H1 (cell line): ENCODE measurements at regions not wholly inside any gene's neighbourhood (a gene's known extent, or its start where the extent isn't known, plus 50 kb on each side); places are given as distances from the start of the nearest gene placed in this dataset.

ENCODE experiments used
- ASH2L ChIP-seq: fragments of 200-600, 300-600 bp; sonication (generic); IDR thresholded peaks from one replicate; pipeline ENCODE4 v1.7.1; 2017; ENCODE audit warnings: low read length
- CBX8 ChIP-seq: fragments of 300-800, 300-1000 bp; sonication (generic); IDR thresholded peaks from 2 replicates; pipeline ENCODE4 v1.7.1; 2016; ENCODE audit warnings: low read depth, low read length, borderline replicate concordance
- EP300 ChIP-seq, 2 experiments: IDR thresholded peaks; 1 replicate in 1 of 2; 2 replicates in 1 of 2; pipeline ENCODE4 v1.6.1; 2011 to 2012; ENCODE audit warnings: low read depth in 2 of 2, low read length in 2 of 2, mild to moderate bottlenecking in 2 of 2, borderline replicate concordance in 1 of 2, inconsistent platforms in 1 of 2, moderate library complexity in 1 of 2
- EZH2 ChIP-seq: fragments of 200-600 bp; sonication (generic); IDR thresholded peaks from 2 replicates; pipeline ENCODE4 v1.7.1; 2012; ENCODE audit warnings: low read depth, mild to moderate bottlenecking, moderate library complexity, low read length, inconsistent platforms; ENCODE audit not compliant: severe bottlenecking
- KDM1A ChIP-seq: fragments of 200-600, 300-600 bp; sonication (generic); IDR thresholded peaks from 2 replicates; pipeline ENCODE4 v1.7.1; 2016; ENCODE audit warnings: mild to moderate bottlenecking, low read length, borderline replicate concordance
- SUZ12 ChIP-seq: fragments of 200-600 bp; sonication (generic); IDR thresholded peaks from 2 replicates; pipeline ENCODE4 v1.6.1; 2012; ENCODE audit warnings: mild to moderate bottlenecking, inconsistent platforms, low read length, moderate library complexity, mixed read lengths

- TF ChIP-seq KDM1A (no peak), ASH2L (no peak), CBX8 (no peak), EZH2 (no peak), SUZ12 (no peak), EP300 (IDR thresholded peaks at IDR 0.05; ENCODE audit: borderline replicate concordance in 1 of 2, low read depth in 2 of 2, low read length in 2 of 2) (no peak)
Observed at GRCh38 chr11:123375832-123376231, 54.2 kb upstream of the GRAMD1B start (continued).
